Stimulated activated CD8-positive, alpha-beta memory T cell treated with anti-CD3 and anti-CD28 coated beads, Interleukin-15, amount 100 ng/mL, for 4 hours (primary cell): ENCODE measurements at regions not wholly inside any gene's neighbourhood (a gene's known extent, or its start where the extent isn't known, plus 50 kb on each side); places are given as distances from the start of the nearest gene placed in this dataset.
"Not testable (repeated sequence)": the region's sequence is repeated elsewhere in the genome, so short reads cannot be mapped to it uniquely, and the experiment has no call there.

Source experiments
- DNase-seq, 2 donors: peaks; one replicate each; pipeline ENCODE4 v3.0.0-alpha.2; 2020; ENCODE audit warnings: low read depth in 2 of 2

- DNase-seq = no peak
Measured at GRCh38 chr2:207363761-207364290, 165.9 kb upstream of the CREB1 start.

GRCh38 chr2:207370646-207371045 is 159.1 kb upstream of the CREB1 start:
- DNase-seq = no peak

GRCh38 chr2:207371877-207372276 is 157.9 kb upstream of the CREB1 start:
- DNase-seq = no peak

GRCh38 chr2:207372483-207372882 is 157.3 kb upstream of the CREB1 start:
- no peak for DNase-seq

- no peak for DNase-seq
Measured at GRCh38 chr2:207375207-207375875, 154.4 kb upstream of the CREB1 start.

- not testable (repeated sequence) for DNase-seq
Measured at GRCh38 chr2:207378620-207379019, 151.1 kb upstream of the CREB1 start.

- no peak for DNase-seq
Measured at GRCh38 chr2:207385076-207385475, 144.7 kb upstream of the CREB1 start.

GRCh38 chr2:207385903-207386302 is 143.9 kb upstream of the CREB1 start:
- DNase-seq = no peak

GRCh38 chr2:207387001-207387571 is 142.7 kb upstream of the CREB1 start:
- DNase-seq = no peak

- no peak for DNase-seq
Measured at GRCh38 chr2:207390302-207391095, 139.3 kb upstream of the CREB1 start.

GRCh38 chr2:207394203-207394781 is 135.5 kb upstream of the CREB1 start:
- DNase-seq = no peak

GRCh38 chr2:207394812-207395534 is 134.8 kb upstream of the CREB1 start:
- DNase-seq = no peak

GRCh38 chr2:207395535-207396251 is 134.1 kb upstream of the CREB1 start:
- DNase-seq = no peak

GRCh38 chr2:207397917-207398655 is 131.7 kb upstream of the CREB1 start:
- DNase-seq = no peak

- no peak for DNase-seq
Measured at GRCh38 chr2:207399301-207399700, 130.5 kb upstream of the CREB1 start.

GRCh38 chr2:207401338-207401737 is 128.4 kb upstream of the CREB1 start:
- no peak for DNase-seq

GRCh38 chr2:207403141-207403540 is 126.6 kb upstream of the CREB1 start:
- no peak for DNase-seq

GRCh38 chr2:207403950-207404349 is 125.8 kb upstream of the CREB1 start:
- DNase-seq = no peak

- DNase-seq = no peak
Measured at GRCh38 chr2:207405150-207405549, 124.6 kb upstream of the CREB1 start.

GRCh38 chr2:207408086-207408794 is 121.5 kb upstream of the CREB1 start:
- no peak for DNase-seq
